Prostate gland (tissue), 2 donors: ENCODE measurements at regions not wholly inside any gene's neighbourhood (a gene's known extent, or its start where the extent isn't known, plus 50 kb on each side); places are given as distances from the start of the nearest gene placed in this dataset.

Source experiments
- DNase-seq: peaks from one replicate; pipeline ENCODE4 v3.0.0-alpha.2; 2019; ENCODE audit warnings: low spot score
- H3K27ac ChIP-seq, 2 donors: fragments of 200-600 bp; sonication (generic); 2 replicates each; pipeline ENCODE4 v1.5.1; 2017 to 2019
- H3K27me3 ChIP-seq: fragments of 200-600 bp; sonication (generic); replicated peaks from 2 replicates; pipeline ENCODE4 v1.5.1; 2019; ENCODE audit not compliant: insufficient read depth
- H3K36me3 ChIP-seq, 2 donors: fragments of 200-600 bp; sonication (generic); 1 replicate in 1 of 2; 2 replicates in 1 of 2; pipeline versions ENCODE4 v1.5.1 to v1.8.1; 2017 to 2019
- H3K4me1 ChIP-seq: fragments of 200-600 bp; sonication (generic); replicated peaks from 2 replicates; pipeline ENCODE4 v1.5.1; 2019
- H3K4me3 ChIP-seq, 2 donors: fragments of 200-600 bp; sonication (generic); 2 replicates each; pipeline ENCODE4 v1.5.1; 2017 to 2019
- H3K9me3 ChIP-seq: fragments of 200-600 bp; sonication (generic); 2 replicates; pipeline ENCODE4 v1.5.1; 2017
- POLR2A ChIP-seq: fragments of 450-650 bp; IDR thresholded peaks from one replicate; pipeline ENCODE4 v1.6.1; 2016; ENCODE audit warnings: antibody characterized with exemption, mild to moderate bottlenecking
- POLR2AphosphoS5 ChIP-seq: sonication (generic); formaldehyde crosslinking; IDR thresholded peaks from one replicate; pipeline ENCODE4 v1.6.1; 2017; ENCODE audit warnings: antibody characterized with exemption
- whole genome bisulfite sequencing: methylation state at CpG from one replicate; pipeline ENCODE4 v1.1.5; 2018; 5-methylcytosine and 5-hydroxymethylcytosine counted together
- intact Hi-C: fragments of 100-400 bp; cut with DNase I; formaldehyde crosslinking; loops from one replicate; pipeline ENCODE4 v1.14.2; 2022
- TF ChIP-seq, protein P1 (sequence below), 4 experiments: fragments of 200-600 bp in 2 of 4; fragments of 450-650 bp in 2 of 4; sonication (generic) in 2 of 4; IDR thresholded peaks; 1 replicate in 3 of 4; 2 replicates in 1 of 4; pipeline ENCODE4 v1.5.1; 2016 to 2019; ENCODE audit warnings: antibody characterized with exemption in 4 of 4, mild to moderate bottlenecking in 2 of 4, moderate library complexity in 2 of 4

DNA sequence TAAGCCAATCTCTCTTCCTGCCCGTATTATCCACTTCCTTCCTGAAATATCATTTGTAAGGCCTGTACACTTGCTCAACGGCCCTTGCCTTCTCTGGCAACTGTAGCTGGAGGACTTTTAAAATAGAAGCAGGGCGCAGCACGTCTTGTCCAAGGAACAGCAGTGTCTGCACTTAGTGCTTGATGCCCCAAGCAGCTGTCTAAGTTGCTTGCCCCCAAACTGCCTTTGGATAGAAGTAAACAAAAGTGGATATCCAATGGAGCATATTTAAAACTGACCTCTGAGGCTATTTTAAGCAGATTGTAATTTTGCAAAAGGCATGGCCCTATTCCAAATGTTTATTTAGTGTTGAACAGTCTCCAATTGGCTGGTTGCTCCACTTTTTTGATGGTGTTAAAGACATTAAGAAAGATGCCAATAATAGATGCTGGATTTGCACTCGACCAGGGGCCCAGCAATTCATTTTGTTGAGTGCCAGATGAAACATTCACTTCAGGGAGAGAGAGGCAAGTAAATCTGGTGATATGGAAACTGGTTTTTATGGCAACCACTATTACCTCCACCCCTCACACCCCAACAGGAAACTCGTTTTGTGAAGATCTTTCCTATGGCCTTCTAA lies 526.8 kb upstream of the TBL1XR1 start:
- intact Hi-C loops, result no loop called here
- Histone ChIP-seq H3K36me3 (no peaks in the 10 kb centered on the region), H3K4me3 (no peak overlapping the region), H3K27me3 (no peaks in the 10 kb centered on the region), H3K27ac (peak overlapping the region in 1 of 2 donors; percentile 5), H3K9me3 (no peaks in the 10 kb centered on the region), H3K4me1 (peaks cover 6% of the 10 kb centered on the region)
- TF ChIP-seq POLR2AphosphoS5, result peak; percentile 52
- TF ChIP-seq, protein P1, sequence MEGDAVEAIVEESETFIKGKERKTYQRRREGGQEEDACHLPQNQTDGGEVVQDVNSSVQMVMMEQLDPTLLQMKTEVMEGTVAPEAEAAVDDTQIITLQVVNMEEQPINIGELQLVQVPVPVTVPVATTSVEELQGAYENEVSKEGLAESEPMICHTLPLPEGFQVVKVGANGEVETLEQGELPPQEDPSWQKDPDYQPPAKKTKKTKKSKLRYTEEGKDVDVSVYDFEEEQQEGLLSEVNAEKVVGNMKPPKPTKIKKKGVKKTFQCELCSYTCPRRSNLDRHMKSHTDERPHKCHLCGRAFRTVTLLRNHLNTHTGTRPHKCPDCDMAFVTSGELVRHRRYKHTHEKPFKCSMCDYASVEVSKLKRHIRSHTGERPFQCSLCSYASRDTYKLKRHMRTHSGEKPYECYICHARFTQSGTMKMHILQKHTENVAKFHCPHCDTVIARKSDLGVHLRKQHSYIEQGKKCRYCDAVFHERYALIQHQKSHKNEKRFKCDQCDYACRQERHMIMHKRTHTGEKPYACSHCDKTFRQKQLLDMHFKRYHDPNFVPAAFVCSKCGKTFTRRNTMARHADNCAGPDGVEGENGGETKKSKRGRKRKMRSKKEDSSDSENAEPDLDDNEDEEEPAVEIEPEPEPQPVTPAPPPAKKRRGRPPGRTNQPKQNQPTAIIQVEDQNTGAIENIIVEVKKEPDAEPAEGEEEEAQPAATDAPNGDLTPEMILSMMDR (IDR thresholded peaks at IDR 0.05), result no peak
- no peak for TF ChIP-seq POLR2A
- peak; percentile 35 for DNase-seq
- 11% methylated on average over 6 of the region's 6 CpGs for WGBS

DNA sequence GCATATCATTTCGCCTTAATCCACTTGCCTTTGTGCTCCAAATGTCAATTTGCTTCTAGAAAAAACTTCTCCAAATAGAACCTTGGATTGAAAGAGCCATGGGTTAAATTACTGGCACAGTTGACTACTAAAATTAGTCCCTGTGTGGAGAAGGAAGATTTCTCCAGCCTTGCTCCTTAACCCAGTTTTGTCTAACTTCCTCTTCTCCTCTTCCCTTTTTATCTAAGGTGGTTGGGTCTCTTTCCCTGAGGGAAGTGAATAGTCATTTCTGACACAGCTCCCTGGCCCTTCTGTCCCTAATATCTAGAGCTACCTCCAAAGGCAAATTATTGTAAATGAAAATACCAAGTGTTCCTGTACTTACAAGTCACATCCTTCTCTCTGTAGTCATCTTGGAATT lies 527.9 kb upstream of the TBL1XR1 start:
- Histone ChIP-seq H3K36me3 (no peaks in the 10 kb centered on the region), H3K4me1 (peaks cover 6% of the 10 kb centered on the region), H3K4me3 (no peak overlapping the region), H3K9me3 (no peaks in the 10 kb centered on the region), H3K27me3 (no peaks in the 10 kb centered on the region), H3K27ac (no peak overlapping the region)
- WGBS, result 92% methylated on average over 1 of the region's 1 CpG
- intact Hi-C loops, result no loop called here
- TF ChIP-seq POLR2AphosphoS5 (no peak), POLR2A (no peak)
- TF ChIP-seq, protein P1 (IDR thresholded peaks at IDR 0.05), result no peak
- DNase-seq, result no peak

- H3K4me3 ChIP-seq, result no peak overlapping the region
- no peak for DNase-seq
- 95% methylated on average over 3 of the region's 3 CpGs for WGBS
- TF ChIP-seq, protein P1 (IDR thresholded peaks at IDR 0.05), result no peak
- TF ChIP-seq POLR2A, result no peak
- no peak for TF ChIP-seq POLR2AphosphoS5
- intact Hi-C loops, result no loop called here
- H3K9me3 ChIP-seq, result no peaks in the 10 kb centered on the region
- no peaks in the 10 kb centered on the region for H3K27me3 ChIP-seq
- H3K36me3 ChIP-seq, result no peaks in the 10 kb centered on the region
- H3K27ac ChIP-seq, result no peak overlapping the region
- H3K4me1 ChIP-seq, result peaks cover 6% of the 10 kb centered on the region
These were observed 529.5 kb upstream of the TBL1XR1 start for GRCh38 chr3:177726807-177727206.

GRCh38 chr3:177729956-177730681 lies 532.8 kb upstream of the TBL1XR1 start:
- H3K36me3 ChIP-seq, result no peaks in the 10 kb centered on the region
- H3K27ac ChIP-seq, result no peak overlapping the region
- intact Hi-C loops, result no loop called here
- H3K27me3 ChIP-seq, result no peaks in the 10 kb centered on the region
- 73% methylated on average over 14 of the region's 14 CpGs for WGBS
- no peak for DNase-seq
- H3K4me1 ChIP-seq, result no peaks in the 10 kb centered on the region
- H3K4me3 ChIP-seq, result no peak overlapping the region
- TF ChIP-seq POLR2A (no peak), POLR2AphosphoS5 (no peak)
- TF ChIP-seq, protein P1 (IDR thresholded peaks at IDR 0.05), result no peak
- H3K9me3 ChIP-seq, result no peaks in the 10 kb centered on the region

DNA sequence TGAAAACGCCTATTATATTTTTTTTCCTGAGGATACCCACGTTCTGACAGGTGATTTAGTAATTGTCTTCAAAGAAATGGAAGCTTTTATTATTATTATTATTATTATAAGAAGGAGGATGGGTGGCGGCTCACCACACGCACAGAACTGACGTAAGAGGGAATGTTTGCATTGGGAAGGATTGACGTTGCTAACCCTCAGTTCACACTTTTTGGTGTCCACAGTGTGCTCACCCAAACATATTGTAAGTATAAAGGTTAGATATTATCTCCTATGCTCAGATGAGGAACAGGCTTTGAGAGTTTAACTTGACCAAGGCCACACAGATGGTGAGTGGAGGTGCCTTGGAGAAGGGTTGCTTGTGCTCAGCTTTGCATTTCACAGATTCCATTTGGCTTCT lies 533.5 kb upstream of the TBL1XR1 start:
- no peaks in the 10 kb centered on the region for H3K36me3 ChIP-seq
- no peaks in the 10 kb centered on the region for H3K9me3 ChIP-seq
- TF ChIP-seq POLR2AphosphoS5 (no peak), POLR2A (no peak)
- TF ChIP-seq, protein P1 (IDR thresholded peaks at IDR 0.05), result no peak
- H3K4me1 ChIP-seq, result no peaks in the 10 kb centered on the region
- H3K4me3 ChIP-seq, result no peak overlapping the region
- H3K27me3 ChIP-seq, result no peaks in the 10 kb centered on the region
- WGBS, result 87% methylated on average over 6 of the region's 6 CpGs
- no peak overlapping the region for H3K27ac ChIP-seq
- DNase-seq, result no peak
- intact Hi-C loops, result no loop called here
